Neural cell (in vitro differentiated cells): ENCODE measurements at regions not wholly inside any gene's neighbourhood (a gene's known extent, or its start where the extent isn't known, plus 50 kb on each side); places are given as distances from the start of the nearest gene placed in this dataset.
"Not testable (repeated sequence)": the region's sequence is repeated elsewhere in the genome, so short reads cannot be mapped to it uniquely, and the experiment has no call there.

Experiments used
- CTCF ChIP-seq: fragments of 450-650 bp; IDR thresholded peaks from 2 replicates; pipeline ENCODE4 v1.5.1; 2014; ENCODE audit warnings: antibody characterized with exemption, mild to moderate bottlenecking, moderate library complexity; ENCODE audit not compliant: poor library complexity, severe bottlenecking
- EP300 ChIP-seq: fragments of 450-650 bp; conservative IDR thresholded peaks from 2 replicates; pipeline ENCODE4 v1.6.1; 2014; ENCODE audit warnings: antibody characterized with exemption, mild to moderate bottlenecking, moderate library complexity; ENCODE audit not compliant: poor library complexity, severe bottlenecking
- EZH2 ChIP-seq: fragments of 200-600, 300-800 bp; shearing (Covaris generic), sonication (generic); IDR thresholded peaks from 2 replicates; pipeline ENCODE4 v1.6.1; 2014; ENCODE audit warnings: antibody characterized with exemption, low read length, borderline replicate concordance, mild to moderate bottlenecking; ENCODE audit not compliant: insufficient read depth, poor library complexity, severe bottlenecking
- MXI1 ChIP-seq: fragments of 450-650 bp; conservative IDR thresholded peaks from 2 replicates; pipeline ENCODE4 v1.6.1; 2014; ENCODE audit warnings: antibody characterized with exemption, mild to moderate bottlenecking; ENCODE audit not compliant: poor library complexity, severe bottlenecking
- REST ChIP-seq: IDR thresholded peaks from 2 replicates; pipeline ENCODE4 v1.6.1; 2012; ENCODE audit warnings: borderline replicate concordance

- TF ChIP-seq MXI1, CTCF, EP300, EZH2, REST: not testable (repeated sequence)
Observed at GRCh38 chr4:189722324-189723003, 218.2 kb upstream of the FRG1 start.
